Bronchial epithelial cell (primary cell): ENCODE measurements at regions not wholly inside any gene's neighbourhood (a gene's known extent, or its start where the extent isn't known, plus 50 kb on each side); places are given as distances from the start of the nearest gene placed in this dataset.
"Not testable (repeated sequence)": the region's sequence is repeated elsewhere in the genome, so short reads cannot be mapped to it uniquely, and the experiment has no call there.

Experiments
- DNase-seq: peaks from one replicate; pipeline ENCODE4 v3.0.0-alpha.2; 2010; ENCODE audit warnings: low read depth
- FAIRE-seq: peaks from 2 replicates; lab custom pipeline; 2011; peaks lifted over from hg19 to GRCh38; lab: Jason Lieb, UNC
- H3K27me3 ChIP-seq: 2 replicates; pipeline ENCODE4 v1.5.1; 2011; ENCODE audit warnings: low read length; ENCODE audit not compliant: control insufficient read depth, insufficient read depth
- H3K36me3 ChIP-seq: 2 replicates; pipeline ENCODE4 v1.5.1; 2011; ENCODE audit warnings: low read length; ENCODE audit not compliant: control insufficient read depth, insufficient read depth
- H3K4me3 ChIP-seq: 2 replicates; pipeline ENCODE4 v1.5.1; 2011; ENCODE audit warnings: mild to moderate bottlenecking, low read depth, low read length, control low read depth
- CTCF ChIP-seq: IDR thresholded peaks from 2 replicates; pipeline ENCODE4 v1.5.1; 2011; ENCODE audit warnings: mild to moderate bottlenecking, moderate library complexity, low read length, control low read depth, inconsistent platforms; ENCODE audit not compliant: insufficient read depth, severe bottlenecking

GRCh38 chr4:126899331-126899801 lies 733.4 kb upstream of the INTU start:
- DNase-seq (peak; percentile 68), FAIRE-seq (no peak)
- Histone ChIP-seq H3K27me3 (no peaks in the 10 kb centered on the region), H3K4me3 (no peak overlapping the region), H3K36me3 (no peaks in the 10 kb centered on the region)
- TF ChIP-seq CTCF, result no peak

GRCh38 chr4:126906466-126906865 lies 726.3 kb upstream of the INTU start:
- no peak for TF ChIP-seq CTCF
- Histone ChIP-seq H3K36me3 (no peaks in the 10 kb centered on the region), H3K27me3 (no peaks in the 10 kb centered on the region), H3K4me3 (no peak overlapping the region)
- no peak for FAIRE-seq
- DNase-seq, result no peak

GRCh38 chr4:126907389-126907788 lies 725.4 kb upstream of the INTU start:
- Histone ChIP-seq H3K27me3 (no peaks in the 10 kb centered on the region), H3K36me3 (no peaks in the 10 kb centered on the region), H3K4me3 (no peak overlapping the region)
- no peak for DNase-seq
- no peak for FAIRE-seq
- no peak for TF ChIP-seq CTCF

GRCh38 chr4:126916049-126916625 lies 716.6 kb upstream of the INTU start:
- DNase-seq, result no peak
- no peak for FAIRE-seq
- Histone ChIP-seq H3K4me3 (no peak overlapping the region), H3K36me3 (no peaks in the 10 kb centered on the region), H3K27me3 (no peaks in the 10 kb centered on the region)
- TF ChIP-seq CTCF, result no peak

- DNase-seq, result peak; percentile 46
- FAIRE-seq, result no peak
- Histone ChIP-seq H3K4me3 (no peak overlapping the region), H3K27me3 (no peaks in the 10 kb centered on the region), H3K36me3 (no peaks in the 10 kb centered on the region)
- TF ChIP-seq CTCF, result no peak
Measured at GRCh38 chr4:126916626-126917140, 716.1 kb upstream of the INTU start.

- not testable (repeated sequence) for H3K4me3 ChIP-seq, H3K36me3 ChIP-seq, FAIRE-seq, H3K27me3 ChIP-seq, DNase-seq
Measured at GRCh38 chr4:126922328-126922938, 710.3 kb upstream of the INTU start.
